Spinal cord (tissue), 9 donors: ENCODE measurements at regions not wholly inside any gene's neighbourhood (a gene's known extent, or its start where the extent isn't known, plus 50 kb on each side); places are given as distances from the start of the nearest gene placed in this dataset.

ENCODE experiments used
- DNase-seq, 6 donors: peaks; one replicate each; pipeline versions ENCODE4 v3.0.0 to v3.0.0-alpha.2; 2013 to 2015; ENCODE audit warnings: low spot score in 6 of 6, low read depth in 4 of 6
- H3K27ac ChIP-seq: one replicate; pipeline ENCODE4 v1.5.1; 2013; ENCODE audit warnings: low read depth, low read length, control low read depth
- H3K27me3 ChIP-seq: one replicate; pipeline ENCODE4 v1.6.1; 2013; ENCODE audit warnings: low read length; ENCODE audit not compliant: control insufficient read depth, insufficient read depth
- H3K36me3 ChIP-seq: one replicate; pipeline ENCODE4 v1.6.1; 2013; ENCODE audit warnings: low read length; ENCODE audit not compliant: control insufficient read depth, insufficient read depth
- H3K4me1 ChIP-seq: one replicate; pipeline ENCODE4 v1.6.1; 2013; ENCODE audit warnings: low read length; ENCODE audit not compliant: control insufficient read depth, insufficient read depth
- H3K4me3 ChIP-seq: one replicate; pipeline ENCODE4 v1.5.1; 2013; ENCODE audit warnings: low read depth, low read length, control low read depth
- H3K9me3 ChIP-seq: one replicate; pipeline ENCODE4 v1.6.1; 2013; ENCODE audit warnings: low read length; ENCODE audit not compliant: control insufficient read depth, insufficient read depth
- WGBS: methylation state at CpG from one replicate; pipeline ENCODE4 v1.1.5; 2013; ENCODE audit warnings: missing lambda C conversion rate; ENCODE audit not compliant: insufficient coverage; 5-methylcytosine and 5-hydroxymethylcytosine counted together
- donor health status: healthy.

DNA sequence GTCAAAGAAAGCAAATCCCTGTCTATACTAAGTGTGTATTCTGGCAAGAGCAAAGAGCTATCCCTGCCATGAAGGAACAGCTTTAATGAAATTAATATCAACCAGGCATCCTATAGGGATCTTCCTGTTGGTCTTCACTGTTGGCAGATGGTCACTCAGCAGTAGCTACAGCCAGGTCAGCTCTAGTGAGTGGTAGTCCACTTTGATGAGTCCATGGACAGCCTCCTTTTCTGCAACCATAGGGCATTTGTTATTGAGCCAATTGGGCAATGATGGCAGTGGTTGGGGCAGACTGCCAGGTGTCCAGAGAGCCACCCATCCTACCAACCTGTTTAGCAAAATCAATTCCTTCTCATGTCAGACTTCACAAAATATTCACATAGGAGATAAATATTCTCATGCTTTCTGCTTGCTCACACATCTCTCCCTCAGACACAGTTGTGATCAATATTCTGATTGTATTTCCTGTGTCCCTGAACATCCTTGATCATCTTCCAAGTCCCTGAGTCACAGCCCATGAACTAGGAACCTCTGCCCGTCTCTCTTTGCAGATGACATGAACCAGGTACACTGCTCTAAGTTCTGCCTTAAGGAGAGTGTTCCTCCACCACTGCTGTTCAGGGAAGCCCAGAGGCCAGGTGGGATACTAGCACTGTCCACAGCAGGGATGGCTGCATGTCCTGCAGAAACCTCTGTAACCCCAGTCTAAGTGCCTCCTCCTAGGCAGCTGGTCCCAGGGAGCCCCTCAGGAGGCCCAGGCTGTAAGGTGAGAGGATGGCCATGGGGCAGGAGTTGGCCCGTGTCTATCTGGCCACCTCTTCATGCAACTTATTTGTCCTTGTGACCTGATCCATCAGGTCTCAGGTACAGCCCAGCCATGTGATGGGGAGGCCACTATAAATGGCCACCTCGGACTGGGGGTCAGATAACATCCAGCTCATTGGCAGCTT lies 74.2 kb upstream of the IGLL5 start:
- H3K4me1 ChIP-seq = no peaks in the 10 kb centered on the region
- no peak overlapping the region for H3K27ac ChIP-seq
- H3K27me3 ChIP-seq = no peaks in the 10 kb centered on the region
- no peaks in the 10 kb centered on the region for H3K9me3 ChIP-seq
- no peak overlapping the region for H3K4me3 ChIP-seq
- no peaks in the 10 kb centered on the region for H3K36me3 ChIP-seq
- no peak for DNase-seq
- 93% methylated on average over 3 of the region's 3 CpGs for WGBS

GRCh38 chr22:22814666-22815396 lies 72.8 kb upstream of the IGLL5 start:
- WGBS = 93% methylated on average over 14 of the region's 14 CpGs
- DNase-seq = no peak
- Histone ChIP-seq H3K4me3 (no peak overlapping the region), H3K4me1 (no peaks in the 10 kb centered on the region), H3K36me3 (no peaks in the 10 kb centered on the region), H3K9me3 (no peaks in the 10 kb centered on the region), H3K27ac (no peak overlapping the region), H3K27me3 (no peaks in the 10 kb centered on the region)

GRCh38 chr22:22815397-22816170 lies 72.0 kb upstream of the IGLL5 start:
- Histone ChIP-seq H3K36me3 (no peaks in the 10 kb centered on the region), H3K27me3 (no peaks in the 10 kb centered on the region), H3K27ac (no peak overlapping the region), H3K4me1 (no peaks in the 10 kb centered on the region), H3K9me3 (no peaks in the 10 kb centered on the region), H3K4me3 (no peak overlapping the region)
- DNase-seq = no peak
- WGBS = 92% methylated on average over 5 of the region's 5 CpGs

GRCh38 chr22:22816171-22816514 lies 71.5 kb upstream of the IGLL5 start:
- H3K36me3 ChIP-seq = no peaks in the 10 kb centered on the region
- no peaks in the 10 kb centered on the region for H3K9me3 ChIP-seq
- no peak overlapping the region for H3K4me3 ChIP-seq
- H3K4me1 ChIP-seq = no peaks in the 10 kb centered on the region
- WGBS = 87% methylated on average over 4 of the region's 6 CpGs
- DNase-seq = no peak
- no peaks in the 10 kb centered on the region for H3K27me3 ChIP-seq
- no peak overlapping the region for H3K27ac ChIP-seq

- H3K4me1 ChIP-seq = no peaks in the 10 kb centered on the region
- no peak overlapping the region for H3K27ac ChIP-seq
- no peaks in the 10 kb centered on the region for H3K36me3 ChIP-seq
- H3K4me3 ChIP-seq = no peak overlapping the region
- no peaks in the 10 kb centered on the region for H3K27me3 ChIP-seq
- DNase-seq = no peak
- 68% methylated on average over 6 of the region's 8 CpGs for WGBS
- no peaks in the 10 kb centered on the region for H3K9me3 ChIP-seq
Observed at GRCh38 chr22:22816766-22817410, 70.7 kb upstream of the IGLL5 start.

DNA sequence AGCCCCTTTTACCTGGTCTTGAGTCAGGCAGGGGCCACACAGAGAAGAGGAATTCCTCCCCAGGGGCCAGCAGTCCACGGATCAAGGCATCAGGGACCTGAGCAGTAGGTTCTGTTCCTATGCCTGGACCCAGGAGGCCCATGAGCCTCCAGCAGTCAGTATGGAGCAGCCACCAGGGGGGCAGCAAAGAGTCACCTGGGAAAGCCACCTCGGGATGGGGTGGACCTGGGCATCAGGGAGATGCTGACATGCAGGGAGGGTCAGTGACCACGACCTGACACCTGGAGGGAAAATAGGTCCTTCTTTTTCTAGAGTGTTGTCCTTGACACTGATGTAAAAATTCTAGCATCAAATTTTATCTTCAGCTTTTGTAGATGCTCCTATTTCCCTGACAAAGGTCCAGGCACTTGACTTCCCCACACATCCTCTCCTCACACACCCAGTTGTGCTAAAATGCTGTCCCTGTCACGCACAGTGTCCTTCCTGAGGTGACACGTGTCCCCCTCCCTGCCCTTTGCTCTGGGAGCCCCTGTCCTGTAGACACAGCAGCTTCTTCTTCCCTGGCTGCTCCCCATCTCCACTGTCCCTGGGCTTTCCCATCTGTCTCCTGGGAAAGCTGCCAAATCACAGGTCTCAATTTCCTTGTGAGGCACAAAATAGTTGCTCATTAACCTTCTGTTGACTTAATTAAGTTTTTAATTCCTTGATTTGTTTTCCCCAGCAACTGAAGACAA lies 70.0 kb upstream of the IGLL5 start:
- Histone ChIP-seq H3K4me1 (no peaks in the 10 kb centered on the region), H3K4me3 (no peak overlapping the region), H3K27me3 (no peaks in the 10 kb centered on the region), H3K9me3 (no peaks in the 10 kb centered on the region), H3K36me3 (no peaks in the 10 kb centered on the region), H3K27ac (no peak overlapping the region)
- 65% methylated on average over 4 of the region's 5 CpGs for WGBS
- peak in 2 of 6 donors; percentile 4 to 63 for DNase-seq

DNA sequence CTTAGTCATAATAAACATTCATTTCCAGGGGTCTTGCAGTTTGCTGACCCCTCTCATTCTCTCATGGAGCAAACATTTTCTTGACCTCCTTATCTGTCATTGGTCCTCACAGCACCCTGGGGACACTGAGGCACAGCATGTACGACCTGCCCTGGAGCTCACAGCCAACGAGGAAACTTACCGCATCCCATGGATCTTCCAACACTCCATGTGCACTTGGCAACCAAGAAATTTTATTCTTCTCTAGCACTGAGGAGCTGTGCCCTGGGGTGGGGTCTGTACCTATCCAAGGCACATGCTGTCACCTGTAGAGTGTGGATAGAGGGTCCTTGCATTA lies 69.4 kb upstream of the IGLL5 start:
- no peak for DNase-seq

DNA sequence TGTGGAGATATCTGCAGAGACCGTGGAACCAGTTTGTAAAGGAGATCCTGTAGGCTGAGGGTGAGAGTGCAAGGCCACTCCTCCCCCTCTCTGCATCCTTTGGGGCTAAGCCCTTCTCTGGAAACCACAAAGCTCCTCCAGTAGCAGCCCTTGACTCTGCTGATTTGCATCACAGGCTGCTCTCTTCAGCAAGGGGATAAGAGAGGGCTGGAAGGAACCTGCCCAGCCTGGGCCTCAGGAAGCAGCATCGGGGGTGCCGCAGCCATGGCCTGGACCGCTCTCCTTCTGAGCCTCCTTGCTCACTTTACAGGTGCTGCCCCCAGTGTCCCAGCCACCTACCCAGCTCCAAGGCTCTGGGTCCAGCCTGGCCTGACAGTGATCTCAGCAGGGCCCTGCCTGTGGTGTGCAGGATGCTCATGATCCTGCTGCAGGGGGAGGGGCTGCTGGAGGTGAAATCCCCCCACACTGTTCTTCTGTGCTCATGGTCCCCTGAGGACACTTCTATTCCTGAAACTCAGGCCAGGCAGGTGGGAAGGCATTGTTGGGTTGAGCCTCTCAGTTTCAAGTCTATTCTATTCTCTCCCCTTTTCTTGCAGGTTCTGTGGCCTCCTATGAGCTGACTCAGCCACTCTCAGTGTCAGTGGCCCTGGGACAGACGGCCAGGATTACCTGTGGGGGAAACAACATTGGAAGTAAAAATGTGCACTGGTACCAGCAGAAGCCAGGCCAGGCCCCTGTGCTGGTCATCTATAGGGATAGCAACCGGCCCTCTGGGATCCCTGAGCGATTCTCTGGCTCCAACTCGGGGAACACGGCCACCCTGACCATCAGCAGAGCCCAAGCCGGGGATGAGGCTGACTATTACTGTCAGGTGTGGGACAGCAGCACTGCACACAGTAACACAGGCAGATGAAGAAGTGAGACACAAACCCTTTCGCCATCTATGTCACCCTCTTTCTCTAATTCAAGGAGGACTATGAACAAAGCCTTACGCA lies 68.5 kb upstream of the IGLL5 start:
- Histone ChIP-seq H3K27ac (no peak overlapping the region), H3K4me3 (no peak overlapping the region), H3K4me1 (no peaks in the 10 kb centered on the region), H3K9me3 (no peaks in the 10 kb centered on the region), H3K27me3 (no peaks in the 10 kb centered on the region), H3K36me3 (no peaks in the 10 kb centered on the region)
- no peak for DNase-seq
- 80% methylated on average over 10 of the region's 12 CpGs for WGBS

More for the DNA sequence above, 69.4 kb upstream of the IGLL5 start:
- H3K9me3 ChIP-seq = no peaks in the 10 kb centered on the region
- H3K4me1 ChIP-seq = no peaks in the 10 kb centered on the region
- H3K27ac ChIP-seq = no peak overlapping the region
- H3K4me3 ChIP-seq = no peak overlapping the region
- WGBS = 68% methylated on average over 3 of the region's 3 CpGs
- H3K36me3 ChIP-seq = no peaks in the 10 kb centered on the region
- no peaks in the 10 kb centered on the region for H3K27me3 ChIP-seq
